Neuron (in vitro differentiated cells): ENCODE measurements at regions not wholly inside any gene's neighbourhood (a gene's known extent, or its start where the extent isn't known, plus 50 kb on each side); places are given as distances from the start of the nearest gene placed in this dataset.
"Not testable (repeated sequence)": the region's sequence is repeated elsewhere in the genome, so short reads cannot be mapped to it uniquely, and the experiment has no call there.

Experiments
- H2AFZ ChIP-seq: one replicate; pipeline ENCODE4 v1.6.1; 2013; ENCODE audit warnings: low read depth, mild to moderate bottlenecking, inconsistent platforms, low read length, moderate library complexity
- H3K27me3 ChIP-seq: one replicate; pipeline ENCODE4 v1.6.1; 2013; ENCODE audit warnings: low read length; ENCODE audit not compliant: insufficient read depth
- H3K36me3 ChIP-seq: one replicate; pipeline ENCODE4 v1.6.1; 2013; ENCODE audit warnings: low read length; ENCODE audit not compliant: insufficient read depth
- H3K4me1 ChIP-seq: one replicate; pipeline ENCODE4 v1.6.1; 2013; ENCODE audit warnings: low read length; ENCODE audit not compliant: insufficient read depth
- H3K4me3 ChIP-seq: 2 replicates; pipeline ENCODE4 v1.5.1; 2013; ENCODE audit warnings: mild to moderate bottlenecking, low read length, moderate library complexity
- H3K9me3 ChIP-seq: one replicate; pipeline ENCODE4 v1.6.1; 2013; ENCODE audit warnings: low read length

DNA sequence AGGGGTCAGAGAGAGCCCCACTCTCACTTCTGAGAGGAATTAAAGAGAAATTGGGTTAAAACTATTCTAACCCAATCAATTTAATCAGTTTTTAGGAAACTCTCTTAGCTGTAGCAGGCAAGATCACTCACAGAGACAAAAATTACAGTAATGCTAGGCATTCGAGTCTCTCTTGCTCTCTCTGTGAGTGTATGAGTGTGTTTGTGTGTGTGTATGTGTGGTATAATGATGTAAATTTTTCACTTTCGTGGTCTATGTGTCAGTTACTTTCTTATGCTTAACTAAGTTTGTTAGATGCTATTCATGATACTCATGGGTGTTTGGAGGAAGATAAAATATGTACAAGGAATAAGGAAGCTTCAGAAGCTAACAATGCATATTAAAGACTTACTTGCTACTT is 131.3 kb downstream of the FASLG start:
- no peaks in the 10 kb centered on the region for H3K27me3 ChIP-seq
- H3K36me3 ChIP-seq = no peaks in the 10 kb centered on the region
- H3K9me3 ChIP-seq = no peaks in the 10 kb centered on the region
- H2AFZ ChIP-seq = no peak overlapping the region
- no peak overlapping the region for H3K4me3 ChIP-seq
- H3K4me1 ChIP-seq = no peaks in the 10 kb centered on the region

DNA sequence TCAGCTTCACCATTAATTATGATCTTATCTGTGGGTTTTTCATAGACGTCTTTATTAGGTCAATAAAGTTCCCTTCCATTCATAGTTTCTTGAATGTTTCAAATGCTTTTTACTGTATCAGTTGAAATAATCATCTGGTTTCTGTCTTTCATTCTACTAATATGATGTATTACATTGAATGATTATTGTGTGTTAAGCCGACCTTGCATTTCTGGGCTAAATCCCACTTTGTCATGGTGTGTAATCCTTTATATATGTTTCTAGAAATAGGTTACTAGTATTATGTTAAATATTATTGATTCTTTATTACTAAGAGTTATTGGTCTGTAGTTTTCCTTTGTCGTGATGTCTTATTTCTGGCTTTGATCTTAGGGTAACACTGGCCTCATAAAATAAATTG is 134.9 kb downstream of the FASLG start:
- H2AFZ ChIP-seq = no peak overlapping the region
- no peaks in the 10 kb centered on the region for H3K36me3 ChIP-seq
- H3K4me1 ChIP-seq = no peaks in the 10 kb centered on the region
- H3K27me3 ChIP-seq = no peaks in the 10 kb centered on the region
- H3K9me3 ChIP-seq = no peaks in the 10 kb centered on the region
- H3K4me3 ChIP-seq = no peak overlapping the region

DNA sequence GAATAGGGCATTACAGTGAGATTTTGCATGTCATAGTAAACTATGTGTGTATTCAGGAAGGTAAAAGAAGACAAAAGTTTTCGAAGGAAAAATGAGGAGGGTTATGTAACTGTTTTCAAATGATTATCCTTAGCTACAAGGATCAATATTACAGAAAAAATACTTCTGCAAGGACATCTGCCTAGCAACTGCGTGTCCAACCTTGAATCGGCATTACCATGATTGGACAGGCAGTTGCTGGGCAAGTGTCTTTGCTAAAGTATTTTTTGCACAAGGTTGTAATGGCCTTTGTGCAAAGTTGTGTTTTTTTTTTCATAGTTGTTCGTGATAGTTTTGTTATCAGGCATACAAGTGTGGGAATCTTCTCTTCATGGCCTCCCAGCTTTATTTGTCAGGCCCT is 136.8 kb downstream of the FASLG start:
- H3K9me3 ChIP-seq = no peaks in the 10 kb centered on the region
- H3K4me3 ChIP-seq = no peak overlapping the region
- H3K4me1 ChIP-seq = no peaks in the 10 kb centered on the region
- no peaks in the 10 kb centered on the region for H3K27me3 ChIP-seq
- H3K36me3 ChIP-seq = no peaks in the 10 kb centered on the region
- H2AFZ ChIP-seq = no peak overlapping the region

DNA sequence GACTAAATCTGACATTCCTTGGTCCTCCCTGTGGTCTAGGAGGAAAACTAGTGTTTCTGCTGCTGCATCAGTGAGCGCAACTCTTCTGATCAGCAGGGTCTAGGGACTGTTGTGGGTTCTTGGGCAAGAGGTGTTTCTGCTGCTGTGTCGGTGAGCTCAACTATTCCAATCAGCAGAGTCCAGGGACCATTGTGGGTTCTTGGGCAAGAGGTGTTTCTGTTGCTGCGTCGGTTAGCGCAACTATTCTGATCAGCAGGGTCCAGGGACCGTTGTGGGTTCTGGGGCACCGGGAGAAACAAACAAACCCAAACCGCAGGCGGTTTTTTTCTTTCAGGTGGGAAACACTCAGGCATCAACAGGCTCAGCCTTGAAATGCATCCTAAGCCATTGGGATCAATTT is 140.9 kb downstream of the FASLG start:
- H3K4me1 ChIP-seq = not testable (repeated sequence)

DNA sequence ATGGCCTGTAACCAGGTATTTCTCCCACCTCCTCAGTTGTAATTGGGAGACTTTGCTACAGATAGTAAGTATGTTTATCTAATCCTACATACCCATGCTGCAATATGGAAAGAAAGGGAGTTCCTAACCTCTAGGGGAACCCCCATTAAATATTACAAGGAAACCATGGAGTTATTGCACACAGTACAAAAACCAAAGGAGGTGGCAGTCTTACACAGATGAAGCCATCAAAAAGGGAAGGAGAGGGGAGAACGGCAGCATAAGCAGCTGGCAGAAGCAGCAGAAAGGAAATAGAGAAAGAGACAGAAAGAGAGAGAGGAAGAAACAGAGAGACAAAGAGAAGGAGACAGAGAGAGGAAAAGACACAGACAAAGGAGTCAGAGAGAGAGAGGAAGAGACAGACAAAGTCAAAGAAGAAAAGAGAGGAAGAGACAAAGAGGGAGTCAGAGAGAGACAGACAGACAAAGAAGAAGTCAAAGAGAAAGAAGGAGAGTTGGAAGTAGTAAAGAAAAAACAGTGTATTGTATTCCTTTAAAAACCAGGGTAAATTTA is 142.9 kb downstream of the FASLG start:
- no peak overlapping the region for H3K4me3 ChIP-seq
- no peaks in the 10 kb centered on the region for H3K4me1 ChIP-seq
- H2AFZ ChIP-seq = no peak overlapping the region
- H3K9me3 ChIP-seq = no peaks in the 10 kb centered on the region
- no peaks in the 10 kb centered on the region for H3K27me3 ChIP-seq
- H3K36me3 ChIP-seq = no peaks in the 10 kb centered on the region

More for the DNA sequence above, 140.9 kb downstream of the FASLG start:
- not testable (repeated sequence) for H2AFZ ChIP-seq, H3K27me3 ChIP-seq, H3K9me3 ChIP-seq, H3K36me3 ChIP-seq, H3K4me3 ChIP-seq

DNA sequence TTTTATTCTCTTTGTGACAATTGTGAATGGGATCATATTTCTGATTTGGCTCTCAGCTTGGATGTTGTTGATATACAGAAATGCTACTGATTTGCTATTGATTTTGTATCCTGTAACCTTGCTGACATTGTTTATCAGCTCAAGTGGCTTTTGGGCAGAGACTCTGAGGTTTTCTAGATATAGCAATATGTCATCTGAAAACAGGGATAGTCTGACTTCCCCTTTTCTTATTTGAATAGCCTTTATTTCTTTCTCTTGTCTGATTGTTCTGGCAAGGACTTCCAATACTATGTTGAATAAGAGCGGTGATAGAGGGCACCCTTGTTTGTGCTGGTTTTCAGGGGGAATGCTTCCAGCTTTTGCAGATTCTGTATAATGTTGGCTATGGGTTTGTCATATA is 150.8 kb downstream of the FASLG start:
- H3K9me3 ChIP-seq = no peaks in the 10 kb centered on the region
- no peaks in the 10 kb centered on the region for H3K27me3 ChIP-seq

DNA sequence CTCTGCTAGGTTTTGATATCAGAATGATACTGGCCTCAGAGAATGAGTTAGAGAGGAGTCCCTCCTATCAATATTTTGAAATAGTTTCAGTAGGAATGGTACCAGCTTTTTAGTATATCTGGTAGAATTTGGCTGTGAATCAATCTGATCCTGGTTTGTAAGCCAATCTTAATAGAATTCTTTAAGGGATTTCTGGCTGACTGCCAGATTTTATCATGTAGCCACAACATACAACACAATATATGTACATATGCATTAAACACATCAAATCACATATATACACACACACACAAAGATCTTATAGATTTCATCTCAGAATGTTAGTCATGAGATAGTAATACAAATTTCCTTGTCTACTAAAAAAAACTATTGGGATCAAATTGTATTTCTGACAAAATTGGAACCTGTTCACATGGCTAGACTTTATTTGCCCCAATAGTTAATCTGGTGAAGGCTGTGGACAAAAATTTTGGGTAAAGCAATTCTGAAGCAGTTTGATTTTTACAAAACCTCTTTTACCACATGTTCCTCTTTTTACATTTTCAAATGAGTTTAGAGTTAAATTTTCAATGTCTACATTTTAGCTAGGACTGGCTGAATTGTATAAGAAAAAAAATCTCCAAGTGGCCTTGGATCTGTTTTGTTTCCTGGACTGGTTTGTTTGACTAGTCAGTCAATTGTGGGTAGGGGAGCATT is 151.7 kb downstream of the FASLG start:
- Histone ChIP-seq H3K27me3 (no peaks in the 10 kb centered on the region), H3K9me3 (no peaks in the 10 kb centered on the region), H3K4me1 (no peaks in the 10 kb centered on the region), H2AFZ (no peak overlapping the region), H3K4me3 (no peak overlapping the region), H3K36me3 (no peaks in the 10 kb centered on the region)

More for the DNA sequence above, 150.8 kb downstream of the FASLG start:
- Histone ChIP-seq H3K36me3 (no peaks in the 10 kb centered on the region), H3K4me3 (no peak overlapping the region), H2AFZ (no peak overlapping the region), H3K4me1 (no peaks in the 10 kb centered on the region)

DNA sequence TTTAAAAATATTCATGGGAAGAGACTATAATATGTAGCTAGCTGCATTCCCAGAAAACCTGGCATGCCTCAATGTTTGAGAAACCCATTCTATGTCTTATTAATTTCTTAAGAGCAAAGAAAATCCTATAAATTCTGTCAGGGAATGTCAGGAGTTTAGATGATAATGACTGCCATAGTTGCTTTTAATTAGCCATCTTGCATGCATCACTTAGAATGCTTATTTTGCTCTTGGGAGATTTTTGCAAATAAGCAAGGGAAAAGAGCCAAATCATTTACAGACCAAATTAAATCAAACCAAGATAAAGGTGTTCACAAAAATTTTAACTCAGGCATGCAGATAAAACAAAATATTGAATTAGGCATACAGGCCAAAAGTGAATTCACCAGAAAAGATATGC is 152.8 kb downstream of the FASLG start:
- Histone ChIP-seq H2AFZ (no peak overlapping the region), H3K27me3 (no peaks in the 10 kb centered on the region), H3K9me3 (no peaks in the 10 kb centered on the region), H3K4me1 (no peaks in the 10 kb centered on the region), H3K4me3 (no peak overlapping the region), H3K36me3 (no peaks in the 10 kb centered on the region)

DNA sequence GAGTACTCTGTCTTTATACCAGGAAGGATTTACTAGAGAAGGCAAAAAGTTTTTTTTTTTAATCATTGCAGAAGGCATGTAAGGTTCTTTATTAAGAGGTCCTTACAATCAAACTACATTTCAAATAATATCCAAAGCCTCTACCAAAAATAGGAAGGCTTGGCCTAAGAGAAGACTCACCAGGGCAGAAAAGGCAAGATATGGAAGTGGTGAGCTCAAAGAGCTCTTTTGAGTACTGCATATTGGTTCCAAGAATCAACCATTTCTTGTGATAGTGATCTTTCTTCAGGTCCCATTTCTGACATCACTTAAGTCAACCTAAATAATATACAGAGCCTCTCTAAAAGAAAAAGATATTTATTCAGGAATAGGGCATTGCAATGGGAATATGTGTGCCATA is 153.2 kb downstream of the FASLG start:
- H3K36me3 ChIP-seq = no peaks in the 10 kb centered on the region
- H3K4me3 ChIP-seq = no peak overlapping the region
- H2AFZ ChIP-seq = no peak overlapping the region
- no peaks in the 10 kb centered on the region for H3K9me3 ChIP-seq
- H3K4me1 ChIP-seq = no peaks in the 10 kb centered on the region
- H3K27me3 ChIP-seq = no peaks in the 10 kb centered on the region

DNA sequence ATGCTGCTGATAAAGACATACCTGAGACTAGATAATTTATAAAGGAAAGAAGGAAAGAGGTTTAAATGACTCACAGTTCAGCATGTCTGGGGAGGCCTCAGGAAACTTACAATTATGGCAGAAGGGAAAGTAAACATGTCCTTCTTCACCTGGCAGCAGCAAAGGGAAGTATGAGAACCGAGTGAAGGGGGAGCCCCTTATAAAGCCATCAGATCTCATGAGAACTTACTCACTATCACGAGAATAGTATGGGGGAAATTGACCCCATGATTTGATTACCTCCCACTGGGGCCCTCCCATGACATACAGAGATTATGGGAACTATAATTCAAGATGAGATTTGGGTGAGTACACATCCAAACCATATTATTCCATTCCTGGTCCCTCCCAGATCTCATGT is 154.4 kb downstream of the FASLG start:
- Histone ChIP-seq H3K27me3 (no peaks in the 10 kb centered on the region), H2AFZ (no peak overlapping the region), H3K4me3 (no peak overlapping the region), H3K36me3 (no peaks in the 10 kb centered on the region), H3K9me3 (no peaks in the 10 kb centered on the region), H3K4me1 (no peaks in the 10 kb centered on the region)

DNA sequence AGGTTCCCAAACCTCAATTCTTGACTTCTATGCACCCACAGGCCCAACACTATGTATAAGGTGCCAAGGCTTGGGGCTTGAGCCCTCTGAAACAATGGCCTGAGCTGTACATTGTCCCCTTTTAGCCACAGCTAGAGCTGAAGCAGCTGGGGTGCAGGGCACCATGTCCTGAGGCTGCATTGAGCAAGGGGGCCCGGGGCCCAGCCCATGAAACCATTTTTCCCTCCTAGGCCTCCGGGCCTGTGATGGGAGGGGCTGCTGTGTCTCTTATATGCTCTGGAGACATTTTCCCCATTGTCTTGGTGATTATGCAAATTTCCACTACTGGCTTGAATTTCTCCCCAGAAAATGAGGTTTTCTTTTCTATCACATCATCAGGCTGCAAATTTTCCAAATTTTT is 155.5 kb downstream of the FASLG start:
- no peaks in the 10 kb centered on the region for H3K9me3 ChIP-seq
- H3K4me1 ChIP-seq = no peaks in the 10 kb centered on the region
- H3K27me3 ChIP-seq = no peaks in the 10 kb centered on the region
- H2AFZ ChIP-seq = no peak overlapping the region
- no peaks in the 10 kb centered on the region for H3K36me3 ChIP-seq
- no peak overlapping the region for H3K4me3 ChIP-seq

DNA sequence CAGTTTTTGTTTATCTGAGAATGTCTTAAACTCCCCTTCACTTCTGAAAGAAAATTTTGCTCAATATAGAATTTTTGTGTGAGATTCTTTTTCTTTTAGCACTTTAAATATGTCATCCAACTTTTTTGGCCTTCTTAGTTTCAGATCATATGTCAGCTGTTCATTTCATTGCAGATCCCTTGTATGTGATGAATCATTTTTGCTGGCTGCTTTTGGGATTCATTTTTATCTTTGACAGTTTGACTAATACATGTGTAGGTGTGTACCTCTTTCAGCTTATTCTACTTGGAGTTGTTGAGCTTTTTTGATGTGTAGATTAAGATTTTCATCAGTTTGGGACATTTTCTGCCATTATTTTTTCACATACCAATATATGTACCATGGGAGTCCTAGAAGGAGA is 156.8 kb downstream of the FASLG start:
- Histone ChIP-seq H3K4me1 (no peaks in the 10 kb centered on the region), H3K9me3 (no peaks in the 10 kb centered on the region), H2AFZ (no peak overlapping the region), H3K4me3 (no peak overlapping the region), H3K27me3 (no peaks in the 10 kb centered on the region), H3K36me3 (no peaks in the 10 kb centered on the region)

DNA sequence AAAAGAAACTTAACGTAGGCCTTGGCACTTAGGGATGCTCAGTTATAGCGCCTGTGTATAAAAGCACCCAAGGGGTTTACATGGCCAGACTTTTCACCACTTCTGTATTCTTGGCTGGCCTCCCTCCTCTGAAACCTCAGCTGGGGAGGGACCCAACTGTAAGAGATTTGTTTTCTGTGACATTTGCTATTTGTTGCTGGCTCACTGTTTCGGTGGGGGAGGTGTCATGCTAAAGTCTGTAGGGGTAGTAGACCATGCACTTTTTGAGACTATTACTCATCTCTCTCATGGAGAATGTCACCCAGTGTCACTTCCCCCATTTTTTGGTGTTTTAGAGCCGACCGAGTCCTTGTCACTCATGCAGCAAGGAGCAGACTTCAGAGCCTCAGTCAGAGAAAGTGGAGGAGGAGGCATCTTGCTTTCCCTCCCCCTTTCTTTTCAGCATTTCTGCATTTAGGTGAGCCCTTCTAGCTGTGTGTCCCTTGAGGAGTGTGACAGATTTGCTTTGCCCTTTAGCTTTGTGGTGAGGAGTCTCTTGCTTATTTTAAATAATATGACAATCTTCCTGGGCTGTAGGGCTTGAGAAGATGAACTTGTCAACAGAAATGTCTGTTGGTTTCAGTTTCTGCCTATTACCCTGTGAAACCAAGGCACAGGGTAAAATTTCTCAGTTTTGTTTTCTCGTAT is 160.1 kb downstream of the FASLG start:
- Histone ChIP-seq H3K4me3 (no peak overlapping the region), H3K9me3 (no peaks in the 10 kb centered on the region), H3K27me3 (no peaks in the 10 kb centered on the region), H3K36me3 (no peaks in the 10 kb centered on the region), H3K4me1 (no peaks in the 10 kb centered on the region), H2AFZ (no peak overlapping the region)
